NT2/D1 (cell line): ENCODE measurements at regions not wholly inside any gene's neighbourhood (a gene's known extent, or its start where the extent isn't known, plus 50 kb on each side); places are given as distances from the start of the nearest gene placed in this dataset.

Experiments
- SUZ12 ChIP-seq: IDR thresholded peaks from 2 replicates; pipeline ENCODE4 v1.6.1; 2011; ENCODE audit not compliant: insufficient read length, insufficient read depth; ENCODE audit errors: extremely low read depth
- YY1 ChIP-seq: IDR thresholded peaks from 2 replicates; pipeline ENCODE4 v1.6.1; 2011; ENCODE audit not compliant: insufficient read length, insufficient read depth

- TF ChIP-seq YY1 (no peak), SUZ12 (no peak)
Measured at GRCh38 chr6:134446896-134447295, 129.0 kb upstream of the SGK1 start.
